ENCODE measurements at regions not wholly inside any gene's neighbourhood (a gene's known extent, or its start where the extent isn't known, plus 50 kb on each side); places are given as distances from the start of the nearest gene placed in this dataset.

- no peak overlapping the region for H3K4me3 ChIP-seq (ENCODE audit: low read depth, low read length)
- DNase-seq (ENCODE audit: low read depth): no peak
- no peak for TF ChIP-seq CTCF (IDR thresholded peaks at IDR 0.05; ENCODE audit: low read depth, low read length, missing control alignments)
- in situ Hi-C loops (cut with HindIII; ENCODE audit: low sequenced_read_pairs): no loop called here
Observed at GRCh38 chr4:3856604-3857204, 90.5 kb downstream of the ADRA2C start.

GRCh38 chr4:3857269-3857926 is 91.2 kb downstream of the ADRA2C start:
- no peak for DNase-seq (ENCODE audit: low read depth)
- H3K4me3 ChIP-seq (ENCODE audit: low read depth, low read length): no peak overlapping the region
- TF ChIP-seq CTCF (IDR thresholded peaks at IDR 0.05; ENCODE audit: low read depth, low read length, missing control alignments): no peak
- in situ Hi-C loops (cut with HindIII; ENCODE audit: low sequenced_read_pairs): no loop called here

- DNase-seq (ENCODE audit: low read depth): no peak
- in situ Hi-C loops (cut with HindIII; ENCODE audit: low sequenced_read_pairs): no loop called here
- H3K4me3 ChIP-seq (ENCODE audit: low read depth, low read length): no peak overlapping the region
- no peak for TF ChIP-seq CTCF (IDR thresholded peaks at IDR 0.05; ENCODE audit: low read depth, low read length, missing control alignments)
Observed at GRCh38 chr4:3858046-3858730, 92.0 kb downstream of the ADRA2C start.

- no peak for TF ChIP-seq CTCF (IDR thresholded peaks at IDR 0.05; ENCODE audit: low read depth, low read length, missing control alignments)
- in situ Hi-C loops (cut with HindIII; ENCODE audit: low sequenced_read_pairs): no loop called here
- no peak for DNase-seq (ENCODE audit: low read depth)
- no peak overlapping the region for H3K4me3 ChIP-seq (ENCODE audit: low read depth, low read length)
Observed at GRCh38 chr4:3858765-3859388, 92.7 kb downstream of the ADRA2C start.

- TF ChIP-seq CTCF (IDR thresholded peaks at IDR 0.05; ENCODE audit: low read depth, low read length, missing control alignments): no peak
- H3K4me3 ChIP-seq (ENCODE audit: low read depth, low read length): no peak overlapping the region
Observed at GRCh38 chr4:3859571-3859970, 93.4 kb downstream of the ADRA2C start.

GRCh38 chr4:3860061-3860912 is 94.1 kb downstream of the ADRA2C start:
- TF ChIP-seq CTCF (IDR thresholded peaks at IDR 0.05; ENCODE audit: low read depth, low read length, missing control alignments): no peak
- no peak overlapping the region for H3K4me3 ChIP-seq (ENCODE audit: low read depth, low read length)
- in situ Hi-C loops (cut with HindIII; ENCODE audit: low sequenced_read_pairs): no loop called here
- DNase-seq (ENCODE audit: low read depth): no peak

More at GRCh38 chr4:3859571-3859970, 93.4 kb downstream of the ADRA2C start:
- in situ Hi-C loops (cut with HindIII; ENCODE audit: low sequenced_read_pairs): no loop called here
- no peak for DNase-seq (ENCODE audit: low read depth)

Measured in astrocyte of the cerebellum (primary cell).